Left renal pelvis (tissue), 4 donors: ENCODE measurements at regions not wholly inside any gene's neighbourhood (a gene's known extent, or its start where the extent isn't known, plus 50 kb on each side); places are given as distances from the start of the nearest gene placed in this dataset.
"Not testable (repeated sequence)": the region's sequence is repeated elsewhere in the genome, so short reads cannot be mapped to it uniquely, and the experiment has no call there.

ENCODE experiments used
- DNase-seq, 4 donors: peaks; one replicate each; pipeline ENCODE4 v3.0.0-alpha.2; 2013; ENCODE audit warnings: low read depth in 4 of 4, low spot score in 3 of 4

DNA sequence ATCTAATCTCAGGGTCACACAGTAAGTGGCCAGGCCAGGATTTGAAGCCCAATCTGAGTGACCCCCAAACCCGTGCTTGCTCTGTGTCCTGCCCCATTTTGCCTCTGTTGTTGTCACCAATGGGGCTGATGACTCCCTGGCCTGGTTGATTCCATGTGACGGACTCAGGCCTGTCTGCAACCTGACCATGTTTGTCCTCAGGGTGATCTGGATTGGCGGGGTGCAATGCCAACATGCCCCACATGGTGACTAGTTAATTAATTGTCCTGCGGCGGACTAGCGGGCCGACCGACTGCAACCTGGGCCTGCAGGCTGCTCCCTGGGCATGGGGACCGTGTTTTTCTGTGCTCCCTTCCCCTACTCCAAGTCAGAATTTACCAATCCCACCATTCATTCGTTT is 256.3 kb downstream of the MATN1 start:
- no peak for DNase-seq

DNA sequence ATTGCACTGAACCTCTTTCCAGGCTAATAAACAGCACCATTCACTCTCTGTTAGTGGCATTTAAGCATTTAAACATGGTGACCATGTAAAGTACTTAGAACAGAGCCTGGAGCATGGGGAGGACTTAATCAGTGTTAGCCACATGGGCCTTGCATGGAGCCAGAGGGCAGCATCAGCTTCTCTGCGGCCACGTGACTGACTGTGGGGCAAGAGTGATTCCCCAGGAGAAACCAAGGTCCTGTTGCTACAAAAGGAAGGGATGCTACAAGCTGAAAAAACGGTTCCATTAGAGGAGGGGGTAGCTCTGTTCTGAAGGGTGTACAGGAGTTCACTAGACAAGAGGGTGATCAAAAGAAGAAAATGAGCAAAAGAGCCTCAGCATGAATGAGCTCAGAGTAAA is 256.8 kb downstream of the MATN1 start:
- no peak for DNase-seq

DNA sequence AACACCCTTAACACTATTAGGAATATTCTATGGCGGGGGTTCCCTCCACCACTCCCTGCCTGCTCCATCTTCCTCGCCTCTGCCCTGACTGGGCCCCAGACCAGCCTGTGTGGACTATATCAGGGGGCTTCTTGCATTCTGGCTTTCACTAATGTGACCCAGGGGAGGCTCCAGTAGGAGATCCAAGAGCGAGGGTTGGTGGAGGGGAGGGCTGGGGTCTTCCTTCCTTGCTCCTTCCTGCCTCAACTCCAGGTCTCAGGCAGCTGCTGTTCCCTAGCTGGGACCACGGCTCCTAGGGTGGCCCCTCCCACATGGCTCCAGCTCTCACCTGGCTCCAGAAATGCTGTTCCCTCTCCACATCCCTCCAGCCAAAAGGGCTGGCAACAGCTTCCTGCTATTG is 257.4 kb downstream of the MATN1 start:
- no peak for DNase-seq

DNA sequence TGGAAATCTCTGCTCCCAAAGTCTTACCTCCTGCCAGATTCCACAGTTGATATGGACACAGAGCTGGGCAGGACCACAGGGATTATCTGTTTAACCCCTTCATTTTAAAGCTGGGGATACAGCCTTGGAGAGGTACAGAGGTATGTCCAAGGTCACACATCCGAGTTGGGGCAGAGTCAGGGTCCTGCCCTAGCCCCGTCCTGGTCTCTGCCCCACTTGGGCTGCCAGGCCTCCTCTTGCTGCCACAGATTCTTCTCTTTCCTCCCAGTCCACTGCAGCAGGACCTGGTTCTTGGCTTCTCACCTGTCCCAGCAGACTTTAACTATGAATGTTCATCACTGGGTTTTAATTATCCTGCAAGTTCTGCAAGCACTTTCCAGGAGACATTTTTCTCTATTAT is 258.3 kb downstream of the MATN1 start:
- DNase-seq: no peak

DNA sequence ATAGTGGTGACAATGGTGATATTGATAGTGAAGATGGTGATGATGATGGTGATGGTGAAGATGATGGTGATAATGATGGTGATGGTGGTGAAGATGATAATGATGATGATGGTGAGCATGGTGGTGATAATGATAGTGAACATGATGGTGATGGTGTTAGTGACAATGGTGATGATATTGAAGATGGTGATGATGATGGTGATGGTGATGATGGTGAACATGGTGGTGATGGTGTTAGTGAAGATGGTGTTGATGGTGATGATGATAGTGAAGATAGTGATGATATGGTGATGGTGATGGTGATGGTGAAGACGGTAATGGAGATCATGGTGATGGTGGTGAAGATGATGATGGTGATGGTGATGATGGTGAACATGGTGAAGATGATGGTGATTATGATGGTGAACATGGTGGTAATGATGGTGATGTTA is 259.2 kb downstream of the MATN1 start:
- no peak for DNase-seq

DNA sequence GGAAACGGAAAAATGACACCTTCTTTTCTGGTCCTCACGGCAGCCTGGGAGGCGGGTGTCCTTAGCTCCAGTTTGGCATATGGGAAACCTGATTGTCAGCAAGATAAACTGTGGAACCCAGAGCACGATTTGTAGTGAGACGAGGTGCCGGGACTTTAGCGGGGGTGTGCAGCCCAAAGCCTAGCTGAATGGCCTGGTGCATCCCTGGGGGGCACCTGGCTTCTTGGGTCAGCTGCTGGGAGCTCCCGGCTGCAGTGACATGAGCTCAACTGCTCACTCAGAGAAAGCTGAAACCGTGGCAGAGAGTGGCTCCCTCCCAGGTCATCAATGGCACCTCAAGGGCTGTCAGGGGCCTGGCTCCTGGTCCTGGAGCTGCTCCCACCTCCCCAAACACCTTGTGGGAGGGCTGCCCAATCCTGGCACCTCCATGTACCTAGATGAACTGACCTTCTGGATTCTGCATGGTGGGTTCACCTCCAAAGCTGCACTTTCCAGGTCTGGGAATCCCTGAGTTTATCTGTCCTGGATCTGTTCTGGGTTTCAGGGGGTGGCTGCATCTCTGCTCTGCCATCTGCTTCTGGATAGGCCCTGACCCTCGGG is 260.5 kb downstream of the MATN1 start:
- no peak for DNase-seq

DNA sequence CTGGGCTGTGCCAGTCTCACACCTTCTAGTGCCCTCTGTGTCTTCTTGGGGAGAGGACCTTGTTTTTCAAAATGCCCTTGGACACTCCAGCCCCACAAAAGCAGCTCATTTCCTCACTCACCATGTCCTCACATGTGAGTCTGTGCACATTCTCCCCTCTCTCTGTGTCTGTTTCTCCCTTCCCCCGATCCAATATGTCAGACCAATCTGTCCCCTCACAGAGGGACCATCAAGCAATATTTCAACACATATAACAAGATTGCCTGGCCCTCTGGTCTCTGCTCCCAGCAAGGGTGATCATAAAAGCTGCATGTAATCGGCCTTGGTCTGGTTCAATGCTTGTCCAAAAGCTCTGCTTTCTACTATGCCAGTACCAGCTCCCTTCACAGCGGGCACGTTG is 261.2 kb downstream of the MATN1 start:
- no peak for DNase-seq

DNA sequence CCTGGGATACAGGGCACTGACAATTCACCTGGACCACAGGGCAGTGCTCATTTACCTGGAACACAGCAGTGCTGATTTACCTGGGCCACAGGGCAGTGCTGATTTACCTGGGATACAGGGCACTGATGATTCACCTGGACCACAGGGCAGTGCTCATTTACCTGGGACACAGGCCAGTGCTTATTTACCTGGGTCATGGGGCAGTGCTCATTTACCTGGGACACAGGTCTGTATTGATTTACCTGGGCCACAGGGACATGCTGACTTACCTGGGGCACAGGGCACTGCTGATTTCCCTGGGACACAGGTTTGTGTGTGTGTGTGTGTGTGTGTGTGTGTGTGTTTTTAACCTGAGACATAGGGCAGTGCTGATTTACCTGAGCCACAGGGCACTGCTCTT is 261.7 kb downstream of the MATN1 start:
- no peak for DNase-seq

DNA sequence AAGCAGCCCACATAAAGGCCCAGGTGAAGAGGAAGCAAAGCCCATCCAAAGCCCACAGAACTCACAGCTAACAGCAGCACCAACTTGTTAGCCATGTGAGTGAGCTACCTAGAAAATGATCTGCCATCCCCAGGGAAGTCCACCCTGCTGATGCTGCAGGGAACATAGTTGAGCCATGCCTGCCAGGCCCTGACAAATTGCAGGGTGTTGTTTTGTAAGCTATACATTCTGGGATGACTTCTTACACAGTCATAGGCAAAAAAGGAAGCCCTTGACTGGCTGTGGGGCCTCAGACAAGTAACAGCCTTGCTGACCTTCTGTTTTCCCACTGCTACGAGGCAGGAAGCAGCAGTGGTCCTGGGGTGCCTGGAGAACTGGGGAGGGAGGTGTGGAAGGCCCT is 262.7 kb downstream of the MATN1 start:
- DNase-seq: no peak

DNA sequence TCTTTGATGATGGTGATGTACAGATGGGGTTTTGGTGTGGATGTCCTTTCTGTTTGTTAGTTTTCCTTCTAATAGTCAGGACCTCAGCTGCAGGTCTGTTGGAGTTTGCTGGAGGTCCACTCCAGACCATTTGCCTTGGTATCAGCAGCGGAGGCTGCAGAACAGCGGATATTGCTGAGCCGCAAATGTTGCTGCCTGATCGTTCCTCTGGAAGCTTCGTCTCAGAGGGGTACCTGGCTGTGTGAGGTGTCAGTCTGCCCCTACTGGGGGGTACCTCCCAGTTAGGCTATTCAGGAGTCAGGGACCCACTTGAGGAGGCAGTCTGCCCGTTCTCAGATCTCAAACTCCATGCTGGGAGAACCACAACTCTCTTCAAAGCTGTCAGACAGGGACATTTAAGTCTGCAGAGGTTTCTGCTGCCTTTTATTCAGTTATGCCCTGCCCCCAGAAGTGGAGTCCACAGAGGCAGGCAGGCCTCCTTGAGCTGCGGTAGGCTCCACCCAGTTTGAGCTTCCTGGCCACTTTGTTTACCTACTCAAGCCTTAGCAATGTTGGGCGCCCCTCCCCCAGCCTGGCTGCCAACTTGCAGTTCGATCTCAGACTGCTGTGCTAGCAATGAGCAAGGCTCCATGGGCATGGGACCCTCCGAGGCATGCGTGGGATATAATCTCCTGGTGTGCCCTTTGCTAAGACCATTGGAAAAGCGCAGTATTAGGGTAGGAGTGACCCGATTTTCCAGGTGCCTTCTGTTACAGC is 264.5 kb downstream of the MATN1 start:
- not testable (repeated sequence) for DNase-seq

DNA sequence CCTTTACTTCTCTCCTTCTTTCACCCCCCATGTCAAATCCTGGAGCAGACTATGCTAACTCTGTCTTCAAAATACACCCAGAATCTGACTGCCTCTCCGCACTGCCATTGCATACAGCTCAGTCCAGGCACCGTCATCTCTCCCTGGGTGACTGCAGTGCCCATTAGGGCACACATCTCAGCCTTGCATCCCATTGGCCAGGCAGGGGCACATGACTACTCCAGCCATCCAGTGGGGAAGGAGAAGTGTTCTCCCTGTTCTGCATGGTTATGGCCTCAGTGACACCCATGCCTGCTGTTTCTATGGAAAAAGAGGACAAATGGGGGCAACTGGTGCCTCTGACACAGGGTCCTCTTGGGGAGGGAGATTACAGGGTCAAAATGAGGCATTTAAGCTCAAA is 270.5 kb downstream of the MATN1 start:
- DNase-seq: no peak

DNA sequence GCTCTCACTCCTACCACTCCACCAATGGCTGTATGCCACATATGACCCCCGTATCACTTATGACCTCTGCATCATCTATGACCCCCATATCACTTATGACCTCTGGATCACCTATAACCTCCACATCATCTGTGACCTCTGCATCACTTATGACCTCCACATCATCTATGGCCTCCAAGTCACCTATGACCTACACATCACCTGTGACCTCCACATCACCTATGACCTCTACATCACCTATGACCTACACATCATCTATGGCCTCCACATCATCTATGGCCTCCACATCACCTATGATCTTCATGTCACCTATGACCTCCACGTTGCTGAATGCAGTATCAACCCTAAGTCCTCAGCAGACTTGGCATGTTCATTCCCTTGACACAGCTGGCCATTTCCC is 271.2 kb downstream of the MATN1 start:
- no peak for DNase-seq

DNA sequence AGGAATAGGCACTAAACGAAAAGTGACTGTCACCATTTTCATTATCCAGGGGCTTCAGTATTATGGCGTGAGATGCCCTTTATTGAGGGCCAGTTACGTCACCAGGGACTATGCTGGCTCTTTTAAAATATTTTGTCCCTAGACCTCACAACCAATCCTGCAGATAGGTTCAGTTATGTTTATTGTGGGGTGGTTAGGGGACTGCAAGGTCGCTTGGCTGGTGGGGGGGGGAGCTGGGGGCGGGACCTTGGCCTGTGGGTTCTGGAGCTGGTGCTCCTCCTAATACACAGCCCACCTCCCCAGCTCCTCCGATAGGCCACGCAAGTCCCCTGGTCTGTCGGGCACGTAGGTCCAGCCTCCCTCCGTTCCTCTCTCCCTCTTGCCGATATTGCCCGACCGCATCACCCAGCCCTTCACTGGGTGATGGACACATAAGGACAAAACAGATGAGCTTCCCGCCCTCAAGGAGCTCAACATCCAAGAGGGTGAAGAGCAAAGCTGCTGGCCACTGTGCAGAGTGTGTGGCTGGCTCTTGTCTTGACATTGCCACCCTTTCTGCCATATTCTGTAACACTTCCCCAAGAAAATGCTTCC is 271.8 kb downstream of the MATN1 start:
- DNase-seq: no peak

DNA sequence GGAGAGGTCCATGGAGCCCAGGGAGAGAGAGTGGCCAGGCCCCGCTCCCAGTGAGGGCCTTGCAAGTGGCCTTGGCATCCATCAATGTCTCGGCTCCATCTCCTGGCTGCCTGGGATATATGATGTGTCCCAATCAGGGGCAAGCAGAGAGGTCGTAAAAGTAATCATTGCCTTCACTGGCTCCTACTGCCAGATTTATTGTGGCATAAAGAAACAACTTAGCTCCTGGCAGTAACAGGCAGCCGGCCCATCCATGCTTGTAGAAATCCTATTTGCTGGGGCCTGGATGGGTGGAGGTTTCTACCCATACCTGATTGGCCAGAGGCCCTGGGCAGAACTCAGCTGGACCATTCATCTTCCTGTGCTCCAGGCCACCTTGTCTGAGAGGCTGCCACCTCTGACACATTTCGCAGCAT is 272.6 kb downstream of the MATN1 start:
- no peak for DNase-seq

DNA sequence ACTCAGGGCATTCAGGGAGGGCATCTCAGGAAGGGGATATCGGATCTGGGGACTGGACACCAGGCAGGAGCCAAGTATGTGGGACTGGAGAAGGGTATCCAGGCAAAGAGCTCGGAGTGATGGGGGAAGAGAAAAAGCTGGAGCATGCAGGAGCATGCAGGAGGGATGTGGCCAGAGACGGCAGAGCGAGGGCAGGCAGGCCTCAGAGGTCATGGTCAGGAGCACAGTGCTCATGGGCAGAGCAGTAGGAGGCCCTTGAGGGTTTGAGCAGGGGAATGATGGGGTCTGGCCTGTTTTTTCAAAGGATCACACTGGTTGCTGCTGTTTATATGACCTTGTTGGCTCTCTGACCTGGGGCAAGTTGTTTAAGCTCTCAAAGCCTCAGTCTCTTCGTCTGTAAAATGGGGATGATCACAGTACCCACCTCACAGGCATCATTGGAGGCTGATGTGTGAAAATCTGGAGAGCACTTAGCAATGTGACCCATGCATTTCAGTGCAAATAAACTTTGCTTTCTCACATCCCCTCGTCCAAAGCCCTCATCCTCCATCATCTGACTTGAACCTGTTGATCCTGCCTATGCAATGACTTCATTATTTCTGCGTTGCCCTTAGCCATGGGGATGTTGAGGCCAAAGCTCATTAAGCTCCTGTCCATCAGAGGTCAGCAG is 273.1 kb downstream of the MATN1 start:
- DNase-seq: no peak

DNA sequence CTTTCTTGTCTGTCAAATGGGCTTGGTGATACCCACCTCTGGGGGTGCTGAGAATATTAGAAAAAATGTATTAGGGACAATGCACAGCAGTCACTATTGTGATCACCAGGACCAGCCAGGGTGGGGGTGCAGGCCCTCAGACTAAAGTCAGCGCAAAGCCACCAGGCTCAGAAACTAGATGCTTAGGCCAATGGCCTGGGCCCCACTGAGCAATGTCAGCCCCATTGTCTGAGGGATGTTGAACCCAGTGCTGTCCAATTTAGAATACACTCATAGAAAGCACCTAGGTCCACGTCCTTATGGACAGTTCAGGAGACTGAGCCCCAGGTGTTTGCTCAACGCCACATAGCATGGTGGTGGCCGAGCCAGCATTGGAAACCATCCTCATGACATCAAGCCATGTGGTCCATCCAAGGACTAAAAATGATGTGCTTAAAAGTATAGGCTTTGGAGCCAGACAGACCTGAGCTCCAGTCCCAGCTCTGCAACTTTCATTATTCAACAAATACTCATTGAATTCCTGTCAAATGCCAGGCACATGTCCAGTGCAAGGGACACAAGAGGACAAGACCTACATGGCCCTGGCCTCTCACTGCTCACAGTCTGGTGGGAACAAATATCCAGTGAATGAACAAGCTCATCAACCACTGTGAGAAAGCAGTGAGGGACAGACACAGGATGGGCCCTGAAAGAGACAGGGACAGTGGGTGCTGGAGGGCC is 273.8 kb downstream of the MATN1 start:
- no peak for DNase-seq

DNA sequence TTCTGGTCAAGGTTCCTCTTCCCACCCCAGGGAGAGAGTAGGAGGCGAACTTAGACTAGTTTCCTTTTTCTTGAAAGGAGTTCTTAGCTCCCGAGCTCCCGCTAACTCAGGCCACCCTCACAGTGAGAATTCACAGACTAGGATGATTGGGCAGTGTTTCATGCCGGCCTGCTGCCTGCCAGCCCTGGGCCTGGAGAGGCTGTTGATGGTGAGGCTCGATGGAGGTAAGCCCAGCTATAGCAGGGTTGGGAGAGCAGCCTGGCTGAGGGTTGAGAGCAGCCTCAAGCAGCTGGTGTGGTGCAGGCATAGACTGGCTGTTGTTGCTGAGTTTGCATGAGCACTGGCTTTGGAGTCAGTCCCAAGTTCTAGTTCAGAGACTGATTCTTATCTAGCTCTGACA is 274.4 kb downstream of the MATN1 start:
- no peak for DNase-seq

DNA sequence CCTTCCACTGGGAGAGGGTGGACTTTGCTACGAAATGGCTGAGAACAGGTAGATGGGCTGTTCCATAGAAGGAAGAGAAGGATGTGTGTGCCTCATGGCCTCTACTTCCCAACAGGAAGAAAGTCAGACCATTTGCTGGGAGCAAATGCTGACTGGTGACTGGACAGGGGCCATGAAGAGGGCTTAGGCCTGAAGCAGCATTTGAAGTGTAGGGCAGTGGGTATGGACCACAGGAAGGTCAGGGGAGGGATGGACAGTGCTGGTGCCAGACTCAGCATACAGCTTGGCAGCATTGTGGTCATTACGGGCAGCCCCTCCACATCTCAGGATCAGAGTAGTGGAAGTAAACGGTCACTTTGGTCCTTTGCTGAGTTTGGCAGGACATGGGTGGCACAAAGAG is 275.7 kb downstream of the MATN1 start:
- DNase-seq: no peak

DNA sequence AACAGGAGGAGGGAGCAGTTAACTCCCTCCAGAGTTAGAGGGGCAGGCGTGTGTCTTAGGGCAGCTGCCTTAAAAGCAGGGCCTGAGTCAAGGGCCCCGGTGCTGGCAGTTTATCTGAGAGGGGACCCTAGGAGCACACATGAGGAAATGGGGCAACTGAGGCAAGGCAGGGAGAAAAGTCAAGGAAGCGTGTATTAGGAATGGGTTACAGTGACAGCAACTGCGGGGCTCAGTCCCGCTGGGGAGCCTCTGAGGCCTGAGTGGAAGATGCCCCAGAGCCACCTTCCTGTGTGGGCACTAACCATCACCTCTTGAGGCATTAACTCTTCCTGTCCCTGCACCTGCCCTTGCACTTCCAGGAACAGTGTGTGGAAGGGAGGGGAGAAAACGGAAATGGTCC is 276.3 kb downstream of the MATN1 start:
- no peak for DNase-seq

DNA sequence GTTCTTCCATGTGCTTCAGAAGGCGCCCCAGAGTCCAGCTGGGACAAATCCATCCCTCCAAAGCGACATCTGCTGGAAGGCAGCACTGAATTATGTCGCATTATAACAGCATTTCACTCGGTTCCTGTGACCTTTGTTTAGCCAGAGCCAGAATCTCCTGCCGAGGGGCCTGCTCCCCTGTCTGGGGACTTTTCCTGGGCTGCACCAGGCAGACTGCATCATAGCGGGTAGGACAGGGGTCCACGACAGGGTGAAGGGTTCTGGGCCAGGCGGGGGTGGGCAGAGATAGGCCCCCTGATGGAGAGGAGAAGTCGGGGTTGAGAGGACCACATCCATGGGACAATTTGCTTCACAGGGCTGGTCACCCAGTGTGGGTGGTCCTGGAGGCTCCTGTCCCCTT is 276.9 kb downstream of the MATN1 start:
- DNase-seq: no peak

DNA sequence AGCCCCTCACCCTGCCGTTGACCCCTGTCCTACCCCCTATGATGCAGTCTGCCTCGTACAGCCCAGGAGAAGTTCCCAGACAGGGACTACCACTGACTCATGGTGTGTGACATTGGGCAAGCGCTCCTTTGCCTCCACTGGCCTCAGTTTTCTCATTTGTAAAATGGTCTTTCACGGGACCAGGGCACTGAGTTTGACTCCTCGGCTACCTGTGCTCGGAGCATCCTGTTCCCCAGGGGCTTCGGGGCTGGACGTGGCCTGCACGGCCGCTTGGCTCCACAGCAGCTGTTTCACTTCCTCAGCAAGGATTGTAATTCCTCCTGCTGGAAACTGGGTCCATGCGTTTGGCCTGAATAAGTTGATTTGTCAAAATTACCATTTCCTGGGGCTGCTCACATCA is 277.3 kb downstream of the MATN1 start:
- DNase-seq: no peak
